GM23338 (cell line): ENCODE measurements at regions not wholly inside any gene's neighbourhood (a gene's known extent, or its start where the extent isn't known, plus 50 kb on each side); places are given as distances from the start of the nearest gene placed in this dataset.

ENCODE experiments used
- ATAC-seq: fragments of 200-7000 bp; cut with Tn5 transposase; 3 replicates; pipeline ENCODE4 v1.9.1; 2020
- DNase-seq: peaks from one replicate; pipeline ENCODE4 v3.0.0-alpha.2; 2015; ENCODE audit warnings: low spot score
- H2AFZ ChIP-seq: fragments of 200-600 bp; sonication (generic); 2 replicates; pipeline ENCODE4 v1.8.0; 2016; ENCODE audit warnings: antibody characterized with exemption, mild to moderate bottlenecking, moderate library complexity
- H3F3A ChIP-seq: fragments of 200-600 bp; sonication (generic); replicated peaks from 2 replicates; pipeline ENCODE4 v1.8.0; 2017; ENCODE audit warnings: antibody characterized with exemption, mixed run types, low read depth
- H3K27ac ChIP-seq: fragments of 200-600 bp; sonication (generic); 2 replicates; pipeline ENCODE4 v1.6.1; 2016; ENCODE audit warnings: low read depth
- H3K27me3 ChIP-seq: fragments of 200-600 bp; sonication (generic); 2 replicates; pipeline ENCODE4 v1.8.0; 2016; ENCODE audit warnings: mild to moderate bottlenecking, mixed run types, moderate library complexity; ENCODE audit not compliant: insufficient read depth
- H3K36me3 ChIP-seq: fragments of 200-600 bp; sonication (generic); 2 replicates; pipeline ENCODE4 v1.8.0; 2016; ENCODE audit warnings: mild to moderate bottlenecking; ENCODE audit not compliant: insufficient read depth
- H3K4me1 ChIP-seq: fragments of 200-600 bp; sonication (generic); 2 replicates; pipeline ENCODE4 v1.8.0; 2016; ENCODE audit warnings: mild to moderate bottlenecking, moderate library complexity; ENCODE audit not compliant: insufficient read depth
- H3K4me2 ChIP-seq: fragments of 200-600 bp; sonication (generic); 2 replicates; pipeline ENCODE4 v1.7.1; 2017; ENCODE audit warnings: mixed run types
- H3K4me3 ChIP-seq: fragments of 200-600 bp; sonication (generic); 2 replicates; pipeline ENCODE4 v1.6.1; 2016; ENCODE audit warnings: mixed run types
- H3K79me2 ChIP-seq: fragments of 200-600 bp; sonication (generic); replicated peaks from 2 replicates; pipeline ENCODE4 v1.8.0; 2017; ENCODE audit warnings: mild to moderate bottlenecking; ENCODE audit not compliant: insufficient read depth
- H3K9me2 ChIP-seq: fragments of 200-600 bp; sonication (generic); 2 replicates; pipeline ENCODE4 v1.8.0; 2017; ENCODE audit not compliant: insufficient read depth
- H4K20me1 ChIP-seq: fragments of 200-600 bp; sonication (generic); replicated peaks from 2 replicates; pipeline ENCODE4 v1.8.0; 2017; ENCODE audit warnings: mild to moderate bottlenecking; ENCODE audit not compliant: insufficient read depth
- H3K27ac Mint-ChIP-seq: 2 replicates; pipeline ENCODE4 v1.8.0; 2020; ENCODE audit warnings: inconsistent platforms, mild to moderate bottlenecking, moderate library complexity, mixed read lengths
- H3K27me3 Mint-ChIP-seq: 3 replicates; pipeline ENCODE4 v1.8.0; 2022; ENCODE audit warnings: low read depth, mild to moderate bottlenecking, moderate library complexity, mixed read lengths, inconsistent platforms; ENCODE audit not compliant: insufficient read depth, poor library complexity
- H3K36me3 Mint-ChIP-seq: 3 replicates; pipeline ENCODE4 v1.8.0; 2021; ENCODE audit warnings: low read depth, mild to moderate bottlenecking, inconsistent platforms, moderate library complexity, mixed read lengths
- H3K4me1 Mint-ChIP-seq: 3 replicates; pipeline ENCODE4 v1.8.0; 2020; ENCODE audit warnings: mild to moderate bottlenecking, inconsistent platforms, mixed read lengths
- H3K4me3 Mint-ChIP-seq: 3 replicates; pipeline ENCODE4 v1.8.0; 2021; ENCODE audit warnings: moderate library complexity, mild to moderate bottlenecking, inconsistent platforms, mixed read lengths
- H3K9me3 Mint-ChIP-seq: 3 replicates; pipeline ENCODE4 v1.8.0; 2020; ENCODE audit warnings: moderate library complexity, mild to moderate bottlenecking, inconsistent platforms, mixed read lengths
- CREB1 ChIP-seq: fragments of 250-450 bp; sonication (Bioruptor Pico); IDR thresholded peaks from 2 replicates; pipeline ENCODE4 v1.5.0; 2020; ENCODE audit warnings: low read depth, mild to moderate bottlenecking, moderate library complexity
- CTCF ChIP-seq, 2 experiments: fragments of 200-600 bp in 1 of 2; sonication (generic) in 1 of 2; conservative IDR thresholded peaks; 2 replicates each; pipeline versions ENCODE4 v1.5.1 to v1.6.1; 2016 to 2017; ENCODE audit warnings: antibody characterized with exemption in 2 of 2, low read depth in 2 of 2, mild to moderate bottlenecking in 2 of 2, moderate library complexity in 1 of 2
- ETS1 ChIP-seq: IDR thresholded peaks from 2 replicates; pipeline ENCODE4 v1.6.1; 2016; ENCODE audit warnings: antibody characterized with exemption
- EZH2 ChIP-seq: fragments of 200-600 bp; sonication (generic); IDR thresholded peaks from one replicate; pipeline ENCODE4 v1.8.0; 2017; ENCODE audit warnings: antibody characterized with exemption, mild to moderate bottlenecking, low read depth; ENCODE audit not compliant: unreplicated experiment
- EZH2phosphoT487 ChIP-seq: fragments of 200-600 bp; sonication (generic); IDR thresholded peaks from one replicate; pipeline ENCODE4 v1.8.1; 2018; ENCODE audit warnings: antibody characterized with exemption; ENCODE audit not compliant: unreplicated experiment
- JUNB ChIP-seq: IDR thresholded peaks from one replicate; pipeline ENCODE4 v1.6.1; 2016; ENCODE audit warnings: antibody characterized with exemption; ENCODE audit not compliant: unreplicated experiment
- NANOG ChIP-seq: IDR thresholded peaks from 2 replicates; pipeline ENCODE4 v1.6.1; 2016; ENCODE audit warnings: antibody characterized with exemption, borderline replicate concordance
- POLR2AphosphoS5 ChIP-seq: IDR thresholded peaks from 2 replicates; pipeline ENCODE4 v1.6.1; 2016; ENCODE audit warnings: antibody characterized with exemption, low read depth
- REST ChIP-seq: IDR thresholded peaks from one replicate; pipeline ENCODE4 v1.6.1; 2018; ENCODE audit warnings: antibody characterized with exemption; ENCODE audit not compliant: unreplicated experiment
- ZNF114 ChIP-seq: fragments of 250-450 bp; sonication (Bioruptor Pico); IDR thresholded peaks from 2 replicates; pipeline ENCODE4 v1.5.0; 2020; ENCODE audit warnings: mild to moderate bottlenecking, moderate library complexity
- ZNF331 ChIP-seq: fragments of 250-450 bp; sonication (Bioruptor Pico); IDR thresholded peaks from 2 replicates; pipeline ENCODE4 v1.5.0; 2020; ENCODE audit warnings: low read depth, mild to moderate bottlenecking, moderate library complexity
- ZNF462 ChIP-seq: fragments of 250-450 bp; sonication (Bioruptor Pico); IDR thresholded peaks from 2 replicates; pipeline ENCODE4 v1.5.0; 2020; ENCODE audit warnings: mild to moderate bottlenecking, moderate library complexity

- TF ChIP-seq ZNF331: no peak
- TF ChIP-seq ETS1: no peak
- TF ChIP-seq EZH2: no peak
- TF ChIP-seq NANOG: no peak
- no peak for TF ChIP-seq EZH2phosphoT487
- no peak for TF ChIP-seq ZNF114 (CRISPR knock-in tag)
- no peak for TF ChIP-seq CREB1 (CRISPR knock-in tag)
- TF ChIP-seq POLR2AphosphoS5: no peak
- no peak for TF ChIP-seq JUNB
- no peak for TF ChIP-seq CTCF (conservative IDR thresholded peaks at IDR 0.05; ENCODE audit: low read depth in 2 of 2)
These were observed 144.0 kb downstream of the EVX1 start (continued) for GRCh38 chr7:27386581-27386980.

GRCh38 chr7:27387864-27388263 is 145.3 kb downstream of the EVX1 start:
- H3K9me2 ChIP-seq: no peaks in the 10 kb centered on the region
- TF ChIP-seq REST: no peak
- no peak for TF ChIP-seq ZNF462
- TF ChIP-seq POLR2AphosphoS5: no peak
- no peak for TF ChIP-seq CREB1 (CRISPR knock-in tag)
- no peak for TF ChIP-seq CTCF (conservative IDR thresholded peaks at IDR 0.05; ENCODE audit: low read depth in 2 of 2)

More at GRCh38 chr7:27387864-27388263, 145.3 kb downstream of the EVX1 start:
- H3K4me1 ChIP-seq: no peaks in the 10 kb centered on the region
- Mint-ChIP-seq H3K9me3 (no peaks in the 10 kb centered on the region), H3K27ac (no peak overlapping the region), H3K4me1 (no peaks in the 10 kb centered on the region), H3K4me3 (no peak overlapping the region), H3K36me3 (no peaks in the 10 kb centered on the region), H3K27me3 (no peaks in the 10 kb centered on the region)
- no peaks in the 10 kb centered on the region for H3K27me3 ChIP-seq
- DNase-seq: no peak
- H3K79me2 ChIP-seq: no peaks in the 10 kb centered on the region
- H2AFZ ChIP-seq: no peak overlapping the region
- H3K36me3 ChIP-seq: no peaks in the 10 kb centered on the region
- no peaks in the 10 kb centered on the region for H3F3A ChIP-seq
- H3K4me2 ChIP-seq: no peak overlapping the region
- ATAC-seq: no peak
- H4K20me1 ChIP-seq: no peaks in the 10 kb centered on the region
- no peak overlapping the region for H3K4me3 ChIP-seq
- H3K27ac ChIP-seq: no peak overlapping the region
